ENCODE measurements at regions not wholly inside any gene's neighbourhood (a gene's known extent, or its start where the extent isn't known, plus 50 kb on each side); places are given as distances from the start of the nearest gene placed in this dataset.

DNA sequence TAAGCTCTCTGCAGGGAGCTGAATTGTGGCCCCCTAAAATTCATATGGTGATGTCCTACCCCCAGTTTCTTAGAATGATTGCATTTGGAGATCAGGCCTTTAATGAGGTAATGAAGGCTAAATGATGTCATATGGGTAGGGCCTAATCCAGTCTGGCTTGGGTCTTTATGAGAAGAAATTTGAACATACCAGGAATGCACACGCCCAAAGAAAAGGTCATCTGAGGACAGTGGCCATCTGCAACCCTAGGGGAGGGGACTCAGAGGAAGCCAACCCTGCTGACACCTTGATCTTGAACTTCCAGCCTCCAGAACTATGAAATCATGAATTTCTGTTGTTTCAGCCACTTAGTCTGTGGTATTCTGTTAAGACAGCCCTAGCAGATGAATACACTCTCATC lies 426.7 kb downstream of the EPHA4 start:
- DNase-seq (ENCODE audit: low spot score): no peak

DNA sequence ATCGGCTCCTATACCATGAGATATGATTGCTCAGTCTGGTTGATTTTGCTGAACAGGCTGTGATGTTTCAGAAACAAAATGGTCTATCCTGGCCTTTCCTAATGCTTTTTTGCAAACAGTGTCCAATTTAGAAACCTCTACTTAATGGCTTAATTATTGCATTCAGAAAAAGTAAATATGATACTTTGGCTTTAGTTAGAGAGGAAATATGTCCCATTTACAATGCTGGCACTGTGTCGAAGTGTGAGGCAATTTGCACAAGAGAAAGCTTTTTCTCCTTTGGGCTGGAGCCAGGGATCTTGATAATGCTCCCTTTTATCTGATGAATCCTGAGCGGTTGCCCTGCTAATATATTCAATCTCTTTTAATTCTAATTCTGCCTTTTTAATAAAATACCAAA lies 418.9 kb downstream of the EPHA4 start:
- DNase-seq (ENCODE audit: low spot score): no peak

- no peak for DNase-seq (ENCODE audit: low spot score)
Observed at GRCh38 chr2:221154176-221154575, 417.9 kb downstream of the EPHA4 start.

DNA sequence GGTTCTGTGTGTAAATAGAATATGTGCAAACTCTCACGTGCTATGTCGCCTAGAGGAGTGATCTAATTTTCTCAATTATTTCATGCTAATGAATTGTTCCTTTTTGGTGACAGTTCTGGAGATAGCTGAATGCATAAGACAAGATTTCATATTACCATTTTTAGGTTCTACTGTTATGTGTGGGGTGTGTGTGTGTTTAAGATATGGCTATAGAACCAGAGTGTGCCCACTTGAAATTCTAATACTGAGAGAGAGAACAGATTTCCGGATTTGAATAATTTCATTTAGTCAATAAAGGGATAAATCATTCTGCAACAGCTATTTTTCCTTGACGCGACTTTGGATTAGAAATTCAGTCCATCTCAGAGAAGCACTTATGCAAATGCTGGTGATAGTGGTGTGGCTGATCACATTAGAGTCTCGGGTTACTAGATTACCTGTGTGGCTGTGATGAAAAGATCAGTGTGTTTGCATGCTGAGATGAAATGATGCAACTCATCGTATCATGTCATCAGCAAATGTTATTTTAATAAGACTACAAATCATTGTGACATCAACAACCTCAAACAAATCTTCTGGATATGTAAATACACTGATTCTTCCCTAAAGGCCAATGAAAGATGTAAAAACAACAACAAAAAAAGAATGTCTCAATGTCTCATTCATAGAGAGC lies 415.9 kb downstream of the EPHA4 start:
- DNase-seq (ENCODE audit: low spot score): no peak

- no peak for DNase-seq (ENCODE audit: low spot score)
Observed at GRCh38 chr2:221161186-221161585, 410.9 kb downstream of the EPHA4 start.

- no peak for DNase-seq (ENCODE audit: low spot score)
Observed at GRCh38 chr2:221166292-221166691, 405.8 kb downstream of the EPHA4 start.

DNA sequence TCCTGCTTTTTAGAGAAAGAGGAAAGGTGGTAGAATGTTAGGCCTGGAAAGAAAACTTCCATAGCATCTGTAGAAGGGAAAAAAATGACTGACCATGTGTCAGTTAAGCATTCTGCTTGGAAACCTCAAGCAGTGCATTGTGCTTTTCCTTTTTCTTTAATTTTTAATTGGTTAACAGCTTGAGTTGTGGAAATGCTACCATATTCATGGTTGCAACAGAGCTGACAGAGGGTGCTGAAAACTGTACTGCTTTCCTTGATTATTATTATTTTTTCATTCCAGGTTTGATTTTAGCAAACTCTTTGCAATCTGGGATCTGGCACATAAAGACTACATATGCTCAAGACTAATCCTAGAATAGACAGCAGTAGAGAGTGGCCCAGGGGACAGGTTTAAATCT lies 404.5 kb downstream of the EPHA4 start:
- no peak for DNase-seq (ENCODE audit: low spot score)

DNA sequence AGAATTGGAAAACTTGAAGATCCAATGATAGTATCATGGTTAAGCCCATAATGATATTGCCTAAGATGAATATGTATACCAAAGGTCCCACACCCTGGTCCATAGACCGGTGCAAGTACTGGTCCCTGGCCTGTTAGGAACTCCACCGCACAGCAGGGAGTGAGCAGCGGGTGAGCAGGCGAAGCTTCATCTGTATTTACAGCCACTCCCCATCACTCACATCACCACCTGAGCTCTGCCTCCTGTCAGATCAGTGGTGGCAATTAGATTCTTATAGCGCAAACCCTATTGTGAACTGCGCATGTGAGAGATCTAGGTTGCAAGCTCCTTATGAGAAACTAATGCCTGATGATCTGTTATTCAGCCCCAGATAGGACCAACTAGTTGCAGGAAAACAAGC lies 402.4 kb downstream of the EPHA4 start:
- no peak for DNase-seq (ENCODE audit: low spot score)

DNA sequence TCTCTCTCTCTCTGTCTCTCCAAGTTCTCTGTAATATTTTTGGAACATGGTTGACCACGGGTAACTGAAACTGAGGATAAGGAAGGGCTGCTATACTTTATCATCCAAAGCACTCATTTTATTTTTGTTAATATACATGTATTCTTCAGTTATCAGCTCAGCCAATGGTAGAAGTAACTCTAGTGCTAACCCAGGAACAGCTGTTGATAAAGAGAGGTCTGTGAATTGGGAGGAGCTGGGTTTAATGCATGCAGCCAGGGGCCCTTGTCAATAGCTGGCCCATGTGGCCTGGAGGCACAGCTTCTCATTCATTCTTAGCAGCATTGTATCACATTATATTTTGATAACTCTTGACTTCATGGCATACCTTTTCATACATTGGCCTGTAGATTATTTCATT lies 401.6 kb downstream of the EPHA4 start:
- DNase-seq (ENCODE audit: low spot score): no peak

GRCh38 chr2:221176667-221177066 lies 395.4 kb downstream of the EPHA4 start:
- no peak for DNase-seq (ENCODE audit: low spot score)

GRCh38 chr2:221178139-221178538 lies 394.0 kb downstream of the EPHA4 start:
- DNase-seq (ENCODE audit: low spot score): no peak

GRCh38 chr2:221186873-221187272 lies 385.2 kb downstream of the EPHA4 start:
- DNase-seq (ENCODE audit: low spot score): no peak

DNA sequence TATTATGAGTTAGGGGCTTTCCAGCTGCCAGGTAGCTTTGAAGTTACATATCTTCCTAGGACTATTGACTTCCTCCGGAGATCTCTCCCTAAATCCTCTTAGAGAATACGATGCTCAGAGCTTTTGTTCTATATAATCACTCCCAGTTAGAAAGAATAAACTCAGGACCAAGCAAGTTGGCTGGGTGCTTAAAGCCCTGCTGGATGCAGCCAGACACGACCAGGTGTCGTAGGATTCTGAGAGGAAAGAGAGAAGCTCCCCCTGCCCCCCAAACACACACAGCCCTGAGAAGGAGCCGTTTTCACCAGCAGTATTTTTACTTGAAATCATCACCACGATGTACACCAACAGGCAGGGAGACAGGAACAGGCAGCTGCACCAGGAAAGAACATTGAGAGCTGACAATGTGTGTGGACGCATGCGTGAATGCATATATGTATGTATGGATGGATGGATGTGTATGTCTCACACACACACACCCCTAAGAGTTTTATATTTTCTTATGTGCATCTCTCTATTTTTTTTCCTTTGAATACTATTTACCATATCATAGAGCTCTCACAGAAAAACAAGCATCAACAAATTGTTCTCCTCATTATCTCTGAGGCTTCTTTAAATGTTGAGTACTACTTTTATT lies 382.6 kb downstream of the EPHA4 start:
- DNase-seq (ENCODE audit: low spot score): no peak

DNA sequence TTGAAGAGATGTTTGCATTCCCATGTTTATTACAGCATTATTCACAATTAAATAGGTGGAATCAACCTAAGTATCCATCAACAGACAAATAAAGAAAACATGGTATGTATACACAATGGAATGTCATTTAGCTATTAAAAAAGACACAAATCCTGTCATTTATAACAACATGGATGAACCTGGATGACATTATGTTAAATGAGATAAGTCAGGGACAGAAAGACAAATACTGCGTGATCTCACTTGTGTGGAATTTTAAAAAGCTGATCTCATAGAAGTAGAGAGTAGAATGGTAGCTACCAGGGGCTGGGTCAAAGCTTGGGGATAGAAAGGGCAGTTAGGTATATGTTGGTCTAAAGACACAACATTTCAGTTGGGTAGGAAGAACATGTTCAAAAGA lies 376.3 kb downstream of the EPHA4 start:
- DNase-seq (ENCODE audit: low spot score): no peak

- DNase-seq (ENCODE audit: low spot score): no peak
Observed at GRCh38 chr2:221197225-221197856, 374.8 kb downstream of the EPHA4 start.

DNA sequence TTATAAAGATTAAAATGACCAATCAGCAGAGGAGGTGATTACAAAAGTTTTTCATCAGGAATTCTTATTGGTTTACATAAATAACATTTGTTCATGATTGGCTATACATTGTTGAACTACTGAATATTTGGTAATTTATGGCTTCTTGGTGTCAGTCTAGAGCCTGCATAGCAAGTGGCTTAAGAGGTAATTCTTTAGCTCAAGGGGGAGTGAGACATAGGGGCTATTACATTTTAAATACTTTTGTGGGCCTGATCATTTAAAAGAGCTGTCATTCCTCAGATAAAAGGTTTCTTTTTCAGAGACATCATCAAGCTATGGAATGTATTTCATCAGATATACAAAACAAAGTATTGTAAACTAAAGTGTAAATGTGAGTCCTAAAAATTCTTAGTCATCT lies 373.8 kb downstream of the EPHA4 start:
- no peak for DNase-seq (ENCODE audit: low spot score)

DNA sequence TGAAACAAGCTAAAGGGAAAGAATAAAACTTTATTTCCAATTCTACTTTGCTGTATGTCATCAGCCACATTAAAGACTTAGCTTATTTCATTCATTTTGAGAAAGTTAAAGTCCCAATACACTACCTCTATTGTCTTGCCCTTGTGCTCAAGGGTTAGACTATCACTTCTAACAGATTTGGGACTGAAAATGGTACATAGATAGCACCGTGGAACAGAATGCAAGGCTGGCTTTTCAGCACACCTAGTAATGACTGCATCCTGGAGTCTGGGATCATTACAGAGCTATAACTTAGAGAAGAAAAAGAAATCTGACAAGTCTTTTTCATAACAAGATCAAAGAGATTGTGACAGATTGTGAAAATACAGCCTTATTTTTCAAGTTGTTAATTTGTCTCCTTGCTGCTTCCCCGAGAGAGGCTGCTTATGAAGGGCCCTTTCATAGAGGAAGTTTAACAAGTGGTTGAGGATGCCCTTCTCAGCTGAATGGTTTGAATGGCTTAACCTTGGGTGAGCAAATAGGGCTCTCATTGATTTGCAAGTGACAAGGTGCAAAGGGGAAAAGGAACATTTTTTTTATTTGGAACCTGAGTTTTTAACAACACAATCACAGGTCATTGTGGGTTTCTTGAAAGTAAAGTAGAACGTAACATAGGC lies 371.8 kb downstream of the EPHA4 start:
- DNase-seq (ENCODE audit: low spot score): no peak

- no peak for DNase-seq (ENCODE audit: low spot score)
Observed at GRCh38 chr2:221202431-221202830, 369.7 kb downstream of the EPHA4 start.

GRCh38 chr2:221203125-221203524 lies 369.0 kb downstream of the EPHA4 start:
- no peak for DNase-seq (ENCODE audit: low spot score)

DNA sequence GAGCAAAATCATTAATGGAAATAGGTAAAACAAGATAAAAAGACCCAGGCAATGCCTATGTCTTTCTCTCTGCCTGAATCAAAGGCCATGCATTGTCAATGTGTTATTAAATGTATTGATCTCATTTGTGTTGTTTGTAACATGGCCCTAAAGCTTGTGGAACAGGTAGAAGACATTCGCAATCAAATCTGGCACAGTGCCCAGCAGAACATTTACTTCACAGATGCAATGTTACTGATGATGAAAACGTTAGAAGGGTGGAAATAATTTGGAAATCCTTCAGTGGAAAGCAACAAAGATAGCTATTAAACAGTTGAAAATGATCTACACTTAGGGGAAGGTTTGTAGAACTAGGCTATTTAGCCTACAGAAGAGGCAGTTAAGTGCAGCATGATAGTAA lies 368.2 kb downstream of the EPHA4 start:
- DNase-seq (ENCODE audit: low spot score): no peak

DNA sequence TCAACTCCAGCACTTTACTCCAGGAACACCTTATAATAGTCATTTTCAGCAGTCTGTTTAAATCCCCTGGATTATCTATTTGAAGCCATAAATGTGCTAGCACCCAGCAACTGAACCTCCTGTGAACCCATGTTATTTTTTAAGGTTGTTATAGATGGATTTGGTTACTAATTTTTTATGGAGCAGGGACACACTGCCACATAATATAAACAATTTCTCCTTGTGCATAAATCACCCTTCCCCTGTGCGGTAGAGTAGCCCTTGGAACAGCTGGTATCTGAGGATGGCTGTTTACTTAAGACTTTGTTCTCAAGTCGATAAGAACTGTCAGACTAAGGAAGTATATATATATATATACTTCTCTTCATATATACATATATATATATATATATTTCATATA lies 367.4 kb downstream of the EPHA4 start:
- no peak for DNase-seq (ENCODE audit: low spot score)

DNA sequence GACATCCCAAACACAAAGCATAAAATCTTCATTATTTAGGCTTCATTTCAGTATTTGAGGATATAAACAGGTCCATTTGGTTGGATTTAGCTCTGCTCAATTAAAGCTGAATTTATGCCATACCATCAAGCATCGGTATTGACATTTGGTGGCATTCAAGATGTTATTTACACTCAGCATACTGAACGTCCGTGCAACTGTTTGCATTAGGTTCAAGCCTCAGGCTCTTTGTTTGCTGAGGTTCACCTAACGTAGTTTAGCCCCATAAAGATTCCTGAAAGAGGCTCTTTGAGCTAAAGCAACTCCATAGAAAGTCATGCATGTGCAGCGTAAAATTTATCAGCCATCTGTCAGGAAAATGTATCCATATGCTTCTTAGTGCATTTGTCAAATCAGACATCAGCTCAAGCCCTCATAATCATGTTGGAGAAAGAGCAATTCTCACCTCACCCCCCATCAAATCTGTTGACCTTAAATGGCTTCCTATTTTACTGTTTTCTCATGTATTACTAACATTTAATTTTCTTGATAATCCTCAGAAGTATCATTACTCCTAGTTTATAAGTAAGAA lies 366.9 kb downstream of the EPHA4 start:
- DNase-seq (ENCODE audit: low spot score): no peak

GRCh38 chr2:221210686-221211085 lies 361.4 kb downstream of the EPHA4 start:
- no peak for DNase-seq (ENCODE audit: low spot score)
